A673 (cell line): ENCODE measurements at regions not wholly inside any gene's neighbourhood (a gene's known extent, or its start where the extent isn't known, plus 50 kb on each side); places are given as distances from the start of the nearest gene placed in this dataset.

Source experiments
- BruUV-seq: library from RNA; stranded (reverse); fragments of 400-500 nt; replicated peaks from 2 replicates; lab custom pipeline; 2021; lab: Mats Ljungman, UMichigan
- CTCF ChIA-PET: fragments of 300-600 bp; sonication (Branson Sonifier 250); formaldehyde crosslinking; loops from one replicate; lab custom pipeline; 2022; ENCODE audit warnings: antibody characterized with exemption; lab: Charles Lee
- POLR2A ChIA-PET: fragments of 300-600 bp; sonication (Branson Sonifier 250); formaldehyde crosslinking; loops from one replicate; lab custom pipeline; 2022; ENCODE audit warnings: antibody characterized with exemption; ENCODE audit not compliant: low non-redundant PET; lab: Charles Lee
- DNase-seq: peaks from one replicate; pipeline ENCODE4 v3.0.0-alpha.2; 2015; ENCODE audit warnings: low spot score
- H3K27ac ChIP-seq: fragments of 200-600 bp; sonication (generic); 2 replicates; pipeline ENCODE4 v1.5.1; 2016; ENCODE audit warnings: mixed run types, low read depth, mild to moderate bottlenecking, mixed read lengths, antibody characterized with exemption, low read length; ENCODE audit not compliant: poor library complexity, severe bottlenecking
- H3K27me3 ChIP-seq: fragments of 200-600 bp; sonication (generic); replicated peaks from 2 replicates; pipeline ENCODE4 v1.6.1; 2017; ENCODE audit warnings: mixed run types, low read depth, mild to moderate bottlenecking, mixed read lengths, antibody characterized with exemption, low read length; ENCODE audit not compliant: insufficient read depth, poor library complexity
- H3K36me3 ChIP-seq: fragments of 200-600 bp; sonication (generic); 2 replicates; pipeline ENCODE4 v1.6.1; 2016; ENCODE audit warnings: mixed run types, mild to moderate bottlenecking, mixed read lengths, antibody characterized with exemption, low read length; ENCODE audit not compliant: insufficient read depth, poor library complexity, severe bottlenecking
- H3K4me1 ChIP-seq: fragments of 200-600 bp; sonication (generic); 2 replicates; pipeline ENCODE4 v1.6.1; 2017; ENCODE audit warnings: mixed run types, mild to moderate bottlenecking, mixed read lengths, antibody characterized with exemption, low read length; ENCODE audit not compliant: insufficient read depth, poor library complexity, severe bottlenecking
- H3K4me3 ChIP-seq: fragments of 200-600 bp; sonication (generic); 2 replicates; pipeline ENCODE4 v1.5.1; 2016; ENCODE audit warnings: low read depth, mixed run types, mild to moderate bottlenecking, mixed read lengths, low read length; ENCODE audit not compliant: poor library complexity, severe bottlenecking
- H3K9me3 ChIP-seq: fragments of 200-600 bp; sonication (generic); 2 replicates; pipeline ENCODE4 v1.6.1; 2016; ENCODE audit warnings: mixed run types, low read depth, mild to moderate bottlenecking, mixed read lengths, antibody characterized with exemption, low read length; ENCODE audit not compliant: poor library complexity, severe bottlenecking
- CTCF ChIP-seq: fragments of 300-800, 200-600 bp; sonication (generic); conservative IDR thresholded peaks from 2 replicates; pipeline ENCODE4 v1.5.1; 2017; ENCODE audit warnings: low read depth, mild to moderate bottlenecking, antibody characterized with exemption, low read length, moderate library complexity, mixed read lengths
- EZH2 ChIP-seq: fragments of 200-600 bp; sonication (generic); IDR thresholded peaks from 2 replicates; pipeline ENCODE4 v1.6.1; 2017; ENCODE audit warnings: borderline replicate concordance, low read depth, mild to moderate bottlenecking, mixed read lengths, antibody characterized with exemption, low read length; ENCODE audit not compliant: poor library complexity, severe bottlenecking
- intact Hi-C: fragments of 100-400 bp; cut with micrococcal nuclease; formaldehyde crosslinking; loops from one replicate; pipeline ENCODE4 v1.10.0; 2022; ENCODE audit not compliant: unreplicated experiment

GRCh38 chr4:10289538-10289906 is 167.7 kb downstream of the ZNF518B start:
- TF ChIP-seq EZH2 (no peak), CTCF (no peak)
- Histone ChIP-seq H3K4me3 (no peak overlapping the region), H3K36me3 (no peaks in the 10 kb centered on the region), H3K9me3 (no peaks in the 10 kb centered on the region), H3K27ac (no peak overlapping the region), H3K27me3 (no peaks in the 10 kb centered on the region), H3K4me1 (no peaks in the 10 kb centered on the region)
- DNase-seq = no peak
- CTCF ChIA-PET = no interaction called here
- BruUV-seq = no TSS peak
- intact Hi-C loops = no loop called here
- POLR2A ChIA-PET = no interaction called here

GRCh38 chr4:10288830-10289537 is 168.2 kb downstream of the ZNF518B start:
- BruUV-seq = no TSS peak

GRCh38 chr4:10285028-10285427 is 168.4 kb upstream of the WDR1 start:
- BruUV-seq = no TSS peak
- Histone ChIP-seq H3K27ac (no peak overlapping the region), H3K27me3 (no peaks in the 10 kb centered on the region), H3K4me3 (no peak overlapping the region), H3K9me3 (no peaks in the 10 kb centered on the region), H3K4me1 (no peaks in the 10 kb centered on the region), H3K36me3 (no peaks in the 10 kb centered on the region)
- DNase-seq = no peak
- ChIA-PET CTCF (no interaction called here), POLR2A (no interaction called here)
- TF ChIP-seq CTCF = no peak
- no peak for TF ChIP-seq EZH2
- intact Hi-C loops = no loop called here

More at GRCh38 chr4:10288830-10289537, 168.2 kb downstream of the ZNF518B start:
- no peaks in the 10 kb centered on the region for H3K9me3 ChIP-seq
- no peak for DNase-seq
- CTCF ChIA-PET = no interaction called here
- no peaks in the 10 kb centered on the region for H3K4me1 ChIP-seq
- POLR2A ChIA-PET = no interaction called here
- intact Hi-C loops = no loop called here
- no peaks in the 10 kb centered on the region for H3K36me3 ChIP-seq
- H3K4me3 ChIP-seq = no peak overlapping the region
- H3K27me3 ChIP-seq = no peaks in the 10 kb centered on the region
- H3K27ac ChIP-seq = no peak overlapping the region
- TF ChIP-seq CTCF = no peak
- TF ChIP-seq EZH2 = no peak
